ENCODE measurements at regions not wholly inside any gene's neighbourhood (a gene's known extent, or its start where the extent isn't known, plus 50 kb on each side); places are given as distances from the start of the nearest gene placed in this dataset.
A peak's percentile ranks its signal among the peaks of the same experiment; 100 is the strongest.

DNA sequence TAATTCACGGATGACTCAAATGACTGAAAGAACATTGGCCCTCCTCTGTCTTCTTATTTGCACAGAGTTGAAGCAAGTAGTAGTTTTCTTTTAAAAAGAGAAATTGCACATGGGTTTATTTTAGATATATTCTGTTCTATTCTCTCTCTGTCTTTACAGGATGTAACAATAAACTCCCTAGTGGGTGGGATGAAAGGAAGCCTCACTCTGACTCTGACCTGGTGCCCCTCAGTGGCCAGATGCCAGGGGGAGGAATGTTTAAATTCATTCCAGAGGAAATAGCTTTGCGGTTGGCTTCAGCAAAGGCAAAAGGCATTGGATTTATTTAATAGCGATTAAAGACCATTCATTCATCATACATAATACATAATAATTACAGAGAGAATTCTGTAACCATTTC, 156.4 kb upstream of the MTPN start:
- CTCF ChIA-PET (ENCODE audit: partially characterized antibody), result interaction anchor here (5.6 kb wide), 1 partner anchor 18 kb away, joined by 35 read pairs; no protein-coding TSS in a partner anchor

More for the DNA sequence above, 156.4 kb upstream of the MTPN start:
- Histone ChIP-seq H3K4me1 (replicated peaks in 1 of 4; ENCODE audit: control insufficient read depth in 3 of 4, insufficient read depth in 4 of 4, low read length in 3 of 4) (peaks cover 0 to 5% (median 0%) of the 10 kb centered on the region in 4 experiments; a peak in 4 of 7 replicates), H3K4me3 (ENCODE audit: extremely low read depth in 1 of 4, insufficient read depth in 2 of 4, low read depth in 3 of 4, low read length in 4 of 4) (no peak overlapping the region), H3K4ac (replicated peaks; ENCODE audit: insufficient read length, low read depth, low read length) (no peak overlapping the region), H3K27me3 (replicated peaks in 1 of 4; ENCODE audit: control insufficient read depth in 3 of 4, extremely low read depth in 1 of 4, insufficient read depth in 3 of 4, low read length in 3 of 4) (no peaks in the 10 kb centered on the region), H2BK5ac (ENCODE audit: low read depth, low read length) (no peak overlapping the region), H3K18ac (ENCODE audit: extremely low read depth, low read length) (no peak overlapping the region), H4K8ac (ENCODE audit: extremely low read depth, insufficient read depth, low read length) (no peak overlapping the region), H3K79me1 (ENCODE audit: low read depth, low read length) (no peaks in the 10 kb centered on the region), H2BK120ac (replicated peaks; ENCODE audit: low read depth, low read length) (no peak overlapping the region), H2AFZ (ENCODE audit: low read length) (no peak overlapping the region), H2BK12ac (ENCODE audit: low read depth, low read length) (no peak overlapping the region), H3K14ac (ENCODE audit: insufficient read length) (no peak overlapping the region), H3K9me3 (ENCODE audit: insufficient read depth in 2 of 2, low read depth in 1 of 2, low read length in 1 of 2) (no peaks in the 10 kb centered on the region), H3K23ac (ENCODE audit: insufficient read length) (no peak overlapping the region), H3K4me2 (ENCODE audit: insufficient read depth in 1 of 2, low read depth in 2 of 2, low read length in 2 of 2) (no peak overlapping the region), H4K20me1 (replicated peaks in 1 of 2; ENCODE audit: control insufficient read depth in 1 of 2, insufficient read depth in 2 of 2, low read length in 2 of 2) (no peaks in the 10 kb centered on the region), H4K5ac (ENCODE audit: insufficient read length, low read depth, low read length) (no peak overlapping the region), H2BK20ac (ENCODE audit: low read length) (no peak overlapping the region), H3K23me2 (ENCODE audit: low read depth, low read length) (no peaks in the 10 kb centered on the region), H3K27ac (ENCODE audit: low read depth, low read length) (no peak overlapping the region), H2BK15ac (ENCODE audit: low read length) (no peak overlapping the region), H3K56ac (replicated peaks; ENCODE audit: insufficient read length, low read depth, low read length) (no peak overlapping the region), H3K79me2 (ENCODE audit: control insufficient read depth in 1 of 2, insufficient read depth in 2 of 2, low read length in 2 of 2) (no peaks in the 10 kb centered on the region), H2AK5ac (ENCODE audit: low read depth, low read length) (no peak overlapping the region), H3K9ac (replicated peaks in 1 of 4; ENCODE audit: extremely low read depth in 1 of 4, low read depth in 3 of 4, low read length in 3 of 4) (no peak overlapping the region), H3K36me3 (ENCODE audit: control insufficient read depth in 2 of 4, insufficient read depth in 4 of 4, low read length in 3 of 4) (no peaks in the 10 kb centered on the region), H4K91ac (replicated peaks; ENCODE audit: insufficient read length, low read length) (no peak overlapping the region)
- DNase-seq (ENCODE audit: low read depth in 1 of 2, low spot score in 2 of 2) (no peak), FAIRE-seq (no peak)
- WGBS, 2 experiments (ENCODE audit: extremely low coverage in 1 of 2, insufficient coverage in 1 of 2, insufficient read length in 1 of 2, insufficient replicate concordance in 2 of 2, low coverage in 1 of 2, low lambda C conversion rate in 2 of 2, missing lambda C conversion rate in 1 of 2), result 91% methylated on average over 3 of the region's 3 CpGs; no CpG with 5 or more reads in 1 of the 2 experiments
- POLR2A ChIA-PET (ENCODE audit: partially characterized antibody), result no interaction called here
- TF ChIP-seq, protein P1, sequence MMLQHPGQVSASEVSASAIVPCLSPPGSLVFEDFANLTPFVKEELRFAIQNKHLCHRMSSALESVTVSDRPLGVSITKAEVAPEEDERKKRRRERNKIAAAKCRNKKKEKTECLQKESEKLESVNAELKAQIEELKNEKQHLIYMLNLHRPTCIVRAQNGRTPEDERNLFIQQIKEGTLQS (IDR thresholded peaks at IDR 0.05; ENCODE audit: insufficient read depth, low read depth, low read length), result no peak
- no peak for TF ChIP-seq SP2 (IDR thresholded peaks at IDR 0.05; ENCODE audit: low read length)
- no peak for TF ChIP-seq EZH2 (IDR thresholded peaks at IDR 0.05; ENCODE audit: low read depth, low read length, severe bottlenecking)
- TF ChIP-seq TEAD4 (IDR thresholded peaks at IDR 0.05; ENCODE audit: low read depth, low read length), result peak; percentile 39; the same call in 1 of the 2 replicates
- no peak for TF ChIP-seq POLR2A (IDR thresholded peaks at IDR 0.05; ENCODE audit: control extremely low read depth in 1 of 2, low read depth in 2 of 2, low read length in 2 of 2)
- no peak for TF ChIP-seq RNF2 (IDR thresholded peaks at IDR 0.05; ENCODE audit: borderline replicate concordance, low read depth, low read length, missing control alignments, poor library complexity, severe bottlenecking)
